SHP77 treated with DMSO at 0.1 percent for 48 hours (cell line): ENCODE measurements at regions not wholly inside any gene's neighbourhood (a gene's known extent, or its start where the extent isn't known, plus 50 kb on each side); places are given as distances from the start of the nearest gene placed in this dataset.
"Not testable (repeated sequence)": the region's sequence is repeated elsewhere in the genome, so short reads cannot be mapped to it uniquely, and the experiment has no call there.

ENCODE experiments used
- DNase-seq: peaks from one replicate; lab custom pipeline; 2025; lab: John Stamatoyannopoulos, UW

DNA sequence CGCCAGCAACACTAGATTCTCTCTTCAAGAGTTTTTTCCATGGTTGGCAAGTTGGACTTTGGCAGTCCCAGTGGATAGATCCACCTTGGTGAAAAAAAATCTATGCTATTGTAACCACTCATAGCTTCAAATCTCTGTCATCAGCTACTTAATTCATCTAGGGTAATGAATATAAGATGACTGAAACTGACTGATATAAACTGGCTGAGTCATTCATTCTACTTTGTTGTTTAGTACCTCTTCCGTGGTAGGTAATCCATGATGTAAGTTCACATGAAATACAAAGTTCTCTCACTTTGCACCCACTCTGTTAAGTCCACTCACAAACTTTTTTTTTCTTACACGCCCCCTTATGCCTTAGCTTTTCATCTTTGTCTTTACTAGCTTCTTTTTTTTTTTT, 1381.5 kb downstream of the SLITRK5 start:
- DNase-seq: no peak

DNA sequence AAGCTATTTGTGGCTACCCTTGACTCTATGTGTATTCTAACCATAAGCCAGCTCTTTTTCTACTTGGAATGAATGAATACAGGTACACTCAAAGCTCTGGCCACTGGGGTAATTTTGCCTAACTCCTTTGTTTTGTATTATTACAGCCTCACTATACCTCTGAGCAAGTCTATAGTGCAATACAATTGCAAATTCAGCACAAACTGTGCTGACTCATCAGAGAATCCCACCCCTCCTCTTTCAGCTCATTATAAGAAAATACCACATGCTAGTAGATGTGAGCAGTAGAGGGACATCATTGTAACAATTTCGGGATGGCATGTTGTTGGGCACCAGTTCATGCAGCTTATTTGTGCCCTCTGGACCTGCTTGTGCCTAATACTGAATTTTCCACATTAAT, 1382.2 kb downstream of the SLITRK5 start:
- no peak for DNase-seq

- no peak for DNase-seq
Measured at GRCh38 chr13:89057274-89057673, 1386.1 kb downstream of the SLITRK5 start.

GRCh38 chr13:89057862-89058261, 1386.7 kb downstream of the SLITRK5 start:
- DNase-seq: no peak

GRCh38 chr13:89061821-89062220, 1390.7 kb downstream of the SLITRK5 start:
- DNase-seq: peak; percentile 99

DNA sequence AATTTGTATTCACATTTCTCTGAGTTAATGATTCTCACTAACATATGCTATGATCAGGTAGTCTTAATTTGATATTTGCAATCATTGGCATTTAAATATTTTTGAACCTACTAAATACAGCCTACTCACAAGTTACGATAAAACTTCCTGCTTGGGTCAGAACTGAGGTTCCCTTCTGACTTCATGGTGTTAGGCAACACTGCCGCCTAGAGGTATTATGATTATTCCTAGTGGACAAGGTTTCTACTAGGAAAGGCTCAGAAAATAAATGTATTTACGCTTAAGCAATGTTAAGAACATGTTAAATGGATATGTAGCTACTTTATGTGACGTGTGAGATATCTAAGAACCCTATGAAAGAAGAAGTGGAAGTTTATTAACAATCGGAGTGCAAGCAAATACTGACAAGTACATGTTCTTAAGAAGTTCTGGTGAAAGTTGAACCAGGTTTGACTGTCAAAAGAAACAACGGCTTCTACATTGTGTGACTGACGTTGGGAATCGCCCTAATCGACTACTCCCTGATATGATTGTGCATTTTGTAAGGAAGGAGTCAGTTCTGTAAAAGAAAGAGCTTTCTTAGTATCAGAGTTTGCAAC, 1395.8 kb downstream of the SLITRK5 start:
- DNase-seq: peak; percentile 67

DNA sequence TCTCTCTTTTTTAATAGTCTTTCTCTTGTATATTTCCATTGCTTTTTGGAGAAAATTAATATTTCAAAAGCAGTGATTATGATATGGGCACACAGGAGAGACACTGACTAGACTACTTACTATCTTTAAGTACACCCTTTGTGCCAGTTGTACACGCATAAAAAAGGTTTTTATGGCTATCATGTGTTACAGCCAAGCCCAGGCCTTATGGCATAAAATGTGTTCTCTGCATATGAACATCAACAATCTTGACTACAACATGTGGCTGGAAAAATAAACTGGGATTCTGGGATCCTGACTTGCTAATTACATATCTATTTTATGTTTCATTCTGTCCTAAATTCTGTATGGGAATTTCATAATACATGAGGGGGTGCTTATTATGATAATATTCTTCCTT, 1401.8 kb downstream of the SLITRK5 start:
- no peak for DNase-seq

DNA sequence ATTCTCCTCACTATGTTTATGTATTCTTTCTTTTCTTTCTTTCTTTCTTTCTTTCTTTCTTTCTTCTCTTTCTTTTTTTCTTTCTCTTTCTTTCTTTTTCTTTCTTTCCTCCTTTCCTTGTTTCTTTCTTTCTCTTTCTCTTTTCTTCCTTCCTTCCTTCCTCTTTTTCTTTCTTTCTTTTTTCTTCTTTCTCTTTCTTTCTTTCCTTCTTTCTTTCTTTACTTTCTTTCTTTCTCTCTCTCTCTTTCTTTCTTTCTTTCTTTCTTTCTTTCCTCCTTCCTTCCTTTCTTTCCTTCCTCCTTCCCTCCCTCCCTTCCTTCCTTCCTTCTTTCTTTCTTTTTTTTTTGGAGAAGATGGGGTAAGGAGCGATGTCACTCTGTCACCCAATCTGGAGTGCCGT, 1405.5 kb downstream of the SLITRK5 start:
- no peak for DNase-seq

GRCh38 chr13:89082623-89083022, 1411.5 kb downstream of the SLITRK5 start:
- DNase-seq: no peak

GRCh38 chr13:89088107-89088506, 1416.9 kb downstream of the SLITRK5 start:
- DNase-seq: not testable (repeated sequence)

GRCh38 chr13:89097994-89098393, 1426.8 kb downstream of the SLITRK5 start:
- DNase-seq: no peak

GRCh38 chr13:89113744-89114143, 1442.6 kb downstream of the SLITRK5 start:
- DNase-seq: no peak

DNA sequence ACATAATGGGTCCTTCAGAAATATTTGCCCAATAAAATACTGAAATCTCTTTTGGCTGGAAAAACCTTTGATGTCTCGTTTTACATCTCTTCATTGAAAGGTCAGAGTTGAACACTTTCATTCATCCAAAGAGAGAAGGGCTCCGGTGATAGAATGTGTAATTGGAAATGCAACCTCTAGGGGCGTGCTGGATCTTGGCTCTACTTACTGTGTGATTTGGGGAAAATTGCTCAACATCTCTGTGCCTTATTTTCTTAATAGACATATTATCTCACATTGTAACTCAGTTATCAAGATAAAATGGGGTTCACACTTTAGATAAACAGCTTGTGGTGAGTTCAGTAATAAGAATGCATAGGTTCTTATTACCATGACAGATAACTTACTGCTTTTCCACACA, 1444.1 kb downstream of the SLITRK5 start:
- no peak for DNase-seq

DNA sequence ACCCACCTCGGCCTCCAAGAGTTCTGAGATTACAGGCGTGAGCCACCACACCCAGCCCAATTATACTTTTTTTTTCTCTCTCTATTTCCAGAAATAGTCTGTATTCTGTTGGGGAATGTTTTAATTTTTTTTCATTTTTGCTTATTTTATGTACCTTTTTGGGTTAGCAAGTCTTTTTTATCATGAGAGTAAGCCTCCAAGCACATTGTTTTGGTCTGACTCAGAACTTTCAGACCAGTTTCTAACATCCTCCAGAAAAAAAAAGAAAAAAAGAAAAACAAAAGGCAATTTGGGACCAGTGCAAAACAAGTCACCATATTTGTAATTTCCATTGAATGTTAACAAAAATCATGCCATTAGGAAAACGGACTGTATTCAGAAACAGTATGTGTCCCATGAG, 1465.5 kb downstream of the SLITRK5 start:
- DNase-seq: no peak

GRCh38 chr13:89150362-89150761, 1479.2 kb downstream of the SLITRK5 start:
- no peak for DNase-seq

DNA sequence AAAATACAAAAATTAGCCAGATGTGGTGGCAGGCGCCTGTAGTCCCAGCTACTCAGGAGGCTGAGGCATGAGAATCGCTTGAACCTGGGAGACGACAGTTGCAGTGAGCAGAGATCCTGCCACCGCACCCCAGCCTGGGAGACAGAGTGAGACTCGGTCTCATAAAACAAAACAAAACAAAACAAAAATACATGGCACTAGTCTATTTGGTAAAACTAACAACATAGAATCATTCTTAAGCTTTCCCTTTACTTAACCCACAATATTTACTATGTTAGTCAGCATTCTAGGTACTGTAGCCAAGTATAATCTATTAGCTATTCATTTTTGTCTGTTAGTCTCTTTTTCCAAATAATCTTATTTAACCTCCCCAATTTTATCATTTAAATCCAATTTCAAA, 1482.8 kb downstream of the SLITRK5 start:
- no peak for DNase-seq

GRCh38 chr13:89163096-89163495, 1491.9 kb downstream of the SLITRK5 start:
- DNase-seq: no peak

GRCh38 chr13:89165685-89166084, 1494.5 kb downstream of the SLITRK5 start:
- DNase-seq: no peak

DNA sequence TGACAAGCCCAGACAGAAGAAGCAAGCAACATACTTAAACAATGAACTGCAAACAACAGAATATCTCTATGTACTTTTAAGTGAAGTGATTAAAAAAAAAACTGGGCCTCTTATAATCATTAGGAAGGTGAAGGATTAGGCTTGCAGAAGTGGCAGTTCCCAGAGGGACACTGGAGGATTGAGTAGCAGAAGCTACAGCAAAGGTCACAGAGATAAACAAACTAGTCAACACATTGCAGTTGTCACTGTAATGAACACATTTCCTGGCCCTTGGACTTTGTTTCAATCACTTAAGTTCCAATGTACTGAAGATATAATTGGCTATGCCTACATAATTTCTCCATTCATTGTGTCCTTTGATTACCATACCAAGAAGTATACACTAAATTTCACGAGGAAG, 1498.8 kb downstream of the SLITRK5 start:
- no peak for DNase-seq

DNA sequence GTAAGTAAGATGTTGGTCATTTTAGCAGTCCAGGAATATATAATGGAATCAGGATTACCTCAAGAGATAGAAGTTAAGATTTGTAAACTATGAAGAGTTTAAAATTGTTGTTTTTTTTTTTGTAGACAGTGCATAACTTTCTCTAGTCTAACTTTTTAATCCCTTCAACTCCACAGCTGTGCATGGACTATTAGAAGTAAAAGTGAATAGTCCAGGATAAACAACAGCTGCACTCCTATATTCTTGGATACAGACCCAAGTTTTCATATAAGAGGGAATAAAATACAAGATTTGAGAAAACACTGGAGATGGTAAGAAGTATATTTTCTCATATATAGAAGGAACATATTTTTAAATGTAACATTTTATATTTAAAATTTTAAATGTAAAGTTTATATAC, 1509.9 kb downstream of the SLITRK5 start:
- DNase-seq: no peak

GRCh38 chr13:89199138-89199537, 1528.0 kb downstream of the SLITRK5 start:
- peak; percentile 18 for DNase-seq

- DNase-seq: no peak
Measured at GRCh38 chr13:89204435-89204834, 1533.3 kb downstream of the SLITRK5 start.

- DNase-seq: no peak
Measured at GRCh38 chr13:89205856-89206520, 1534.8 kb downstream of the SLITRK5 start.

DNA sequence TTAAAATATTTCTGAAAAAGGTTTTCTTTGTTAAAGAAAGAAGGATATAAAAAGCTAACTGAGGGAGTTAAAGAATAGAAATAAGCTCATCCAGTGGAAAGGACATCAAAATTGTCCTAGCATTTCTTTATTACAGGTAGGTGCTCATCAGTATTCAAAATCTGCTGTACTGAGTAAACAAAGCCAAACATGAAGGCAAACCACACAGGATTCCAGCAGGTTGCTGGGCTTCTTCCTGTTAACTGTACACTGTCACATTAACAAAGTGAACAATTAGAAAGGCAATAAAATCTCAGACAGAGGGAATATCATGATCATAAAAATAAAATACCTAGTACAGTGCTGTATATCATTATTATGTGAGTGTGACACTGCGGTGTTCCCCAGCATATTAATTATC, 1541.0 kb downstream of the SLITRK5 start:
- peak; percentile 68 for DNase-seq
